HG02588 (cell line): ENCODE measurements at regions not wholly inside any gene's neighbourhood (a gene's known extent, or its start where the extent isn't known, plus 50 kb on each side); places are given as distances from the start of the nearest gene placed in this dataset.
"Not testable (repeated sequence)": the region's sequence is repeated elsewhere in the genome, so short reads cannot be mapped to it uniquely, and the experiment has no call there.

ENCODE experiments used
- ATAC-seq: cut with Tn5 transposase; IDR thresholded peaks from one replicate; pipeline ENCODE4 v1.9.1; 2021; ENCODE audit warnings: mild to moderate bottlenecking, moderate library complexity; ENCODE audit not compliant: unreplicated experiment

DNA sequence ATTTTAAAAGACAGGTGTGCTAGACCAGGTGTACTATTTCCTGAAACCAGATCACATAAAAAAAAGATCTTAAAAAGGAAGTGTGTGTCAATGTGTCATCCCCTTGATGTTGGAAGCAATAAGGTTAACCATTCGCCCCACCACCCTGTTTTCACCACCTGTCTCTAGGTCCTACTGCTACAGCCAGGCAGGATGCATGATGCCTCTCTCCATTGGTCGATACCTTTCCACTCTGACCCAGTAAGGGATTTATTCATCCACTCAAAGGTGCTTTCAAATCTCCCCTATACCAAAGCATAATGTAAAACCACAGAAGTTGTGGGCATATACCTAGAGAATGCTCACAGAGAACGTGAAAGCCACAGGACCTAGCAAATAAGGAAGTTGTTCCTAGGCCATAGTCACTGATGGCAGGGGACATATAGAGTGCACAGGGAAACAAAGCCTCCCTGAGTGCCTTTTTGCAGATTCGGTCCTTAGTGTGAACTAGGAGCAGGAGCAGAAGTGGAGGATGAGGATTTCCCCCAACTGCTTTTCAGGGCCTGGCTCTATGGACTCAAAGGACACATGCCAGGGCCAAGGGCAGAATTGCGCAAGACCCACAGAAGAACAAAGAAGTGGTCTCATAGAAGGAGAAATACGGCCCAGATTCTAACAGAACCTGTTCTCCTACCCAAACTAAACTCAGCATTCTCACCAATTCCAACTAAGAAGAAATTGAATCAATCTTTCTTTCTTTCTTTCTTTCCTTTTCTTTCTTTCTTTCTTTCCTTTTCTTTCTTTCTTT, 631.5 kb upstream of the NRP1 start:
- no peak for ATAC-seq

DNA sequence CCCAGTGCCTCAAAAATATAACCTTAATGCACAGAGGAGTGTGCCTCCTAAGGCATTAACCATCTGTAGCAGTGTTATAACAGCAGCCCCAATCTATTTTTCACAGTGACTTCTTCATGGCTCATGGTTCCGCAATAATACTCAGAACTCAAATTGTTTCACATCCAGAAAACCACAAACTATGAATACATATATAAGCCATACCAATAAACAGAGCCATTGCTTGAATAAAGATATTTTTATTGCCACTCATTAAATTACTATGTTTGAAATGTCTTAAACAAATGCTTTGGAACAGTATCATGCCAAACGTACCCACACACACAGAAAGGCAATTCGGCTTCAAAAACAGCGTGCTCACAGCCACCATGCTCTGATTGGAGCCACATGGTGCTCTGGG, 629.3 kb upstream of the NRP1 start:
- no peak for ATAC-seq

DNA sequence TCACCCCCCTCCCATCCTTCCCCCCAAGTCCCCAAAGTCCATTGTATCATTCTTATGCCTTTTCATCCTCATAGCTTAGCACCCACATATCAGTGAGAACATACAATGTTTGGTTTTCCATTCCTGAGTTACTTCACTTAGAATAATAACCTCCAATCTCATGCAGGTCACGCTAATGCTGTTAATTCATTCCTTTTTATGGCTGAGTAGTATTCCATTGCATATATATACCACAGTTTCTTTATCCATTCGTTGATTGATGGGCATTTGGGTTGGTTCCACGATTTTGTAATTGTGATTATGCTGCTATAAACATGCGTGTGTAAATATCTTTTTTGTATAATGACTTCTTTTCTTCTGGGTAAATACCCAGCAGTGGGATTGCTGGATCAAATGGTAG, 621.9 kb upstream of the NRP1 start:
- ATAC-seq = not testable (repeated sequence)

DNA sequence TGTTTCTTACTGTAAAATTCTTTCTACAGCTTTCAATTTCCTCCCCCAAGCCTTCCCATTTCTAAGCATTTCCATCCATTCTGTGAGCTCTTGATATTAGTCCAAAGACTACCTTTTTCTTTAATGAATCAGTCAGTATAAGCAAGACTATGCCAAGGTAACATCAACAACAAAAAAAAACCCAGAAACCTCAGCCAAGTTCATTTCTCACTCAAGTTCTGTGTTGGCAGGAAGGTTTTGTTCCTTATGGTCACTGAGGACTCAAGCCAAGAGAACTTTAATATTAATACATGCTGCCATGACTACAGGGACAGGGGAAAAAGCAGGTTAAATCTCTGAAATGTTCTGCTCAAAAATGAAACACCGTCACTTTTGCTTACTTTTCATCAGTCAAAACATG, 621.2 kb upstream of the NRP1 start:
- ATAC-seq = no peak

DNA sequence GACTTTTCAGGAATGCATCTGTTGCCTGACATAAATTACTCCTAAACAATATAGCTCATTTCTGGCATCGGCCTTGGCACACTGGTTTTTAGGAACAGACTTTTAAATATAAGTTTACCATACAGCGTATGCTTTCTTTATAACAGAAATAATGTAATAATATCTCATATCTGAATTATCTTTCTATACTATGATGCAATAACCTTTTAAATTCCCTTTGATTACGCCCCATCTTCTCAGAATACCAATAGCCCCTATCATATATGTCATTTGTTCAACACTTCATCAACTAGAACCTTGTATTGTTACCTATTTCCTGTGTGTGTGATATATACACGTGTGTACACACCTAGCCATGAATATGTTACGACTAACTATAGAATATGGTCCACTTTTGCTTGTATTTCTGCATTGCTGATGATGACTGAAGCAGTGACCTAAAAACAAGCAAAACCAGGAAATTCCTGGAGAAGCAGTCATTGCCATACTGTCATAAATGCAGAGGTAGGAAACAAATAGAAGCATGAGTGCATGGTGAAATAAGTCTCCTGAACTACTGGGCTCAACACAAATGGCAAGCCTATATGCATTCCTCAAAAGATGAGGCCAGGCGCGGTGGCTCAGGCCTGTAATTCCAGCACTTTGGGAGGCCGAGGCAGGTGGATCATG, 618.4 kb upstream of the NRP1 start:
- no peak for ATAC-seq

DNA sequence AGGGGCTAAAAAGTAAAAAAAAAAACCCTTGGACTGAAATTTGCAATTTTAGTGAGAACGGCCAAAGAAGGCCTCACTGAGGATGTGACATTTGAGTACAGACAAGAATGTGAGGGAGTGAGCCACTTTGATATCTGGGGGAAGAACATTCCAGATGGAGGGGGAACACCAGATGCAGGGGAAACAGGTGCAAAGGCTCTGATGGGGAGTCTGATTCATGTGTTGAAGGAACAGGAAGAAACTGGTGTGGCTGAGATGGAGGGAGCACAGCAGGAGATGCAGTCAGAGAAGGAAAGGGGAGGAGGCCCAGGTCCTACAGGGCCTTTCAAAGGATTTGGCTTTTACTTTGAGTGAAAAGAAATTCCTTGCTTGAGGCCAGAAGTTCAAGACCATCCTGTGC, 615.7 kb upstream of the NRP1 start:
- ATAC-seq = no peak

DNA sequence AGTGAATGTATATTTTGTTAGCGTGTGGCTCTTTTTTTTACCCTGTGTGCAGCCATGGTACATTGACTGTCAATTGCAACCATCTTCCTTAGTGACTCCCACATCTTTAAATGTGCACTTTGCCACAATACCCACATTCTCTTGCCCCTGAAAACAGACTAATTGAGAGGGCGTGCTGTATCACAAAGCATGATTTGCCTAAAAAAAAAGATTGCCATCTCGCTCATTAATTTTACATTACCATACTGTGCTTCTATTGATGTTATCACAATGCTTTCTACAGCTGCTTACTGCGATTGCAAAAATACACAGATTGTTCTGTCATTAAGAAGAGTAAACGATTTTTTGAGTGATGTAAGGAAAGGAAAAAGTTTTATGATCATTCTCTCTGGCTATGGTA, 613.1 kb upstream of the NRP1 start:
- no peak for ATAC-seq

DNA sequence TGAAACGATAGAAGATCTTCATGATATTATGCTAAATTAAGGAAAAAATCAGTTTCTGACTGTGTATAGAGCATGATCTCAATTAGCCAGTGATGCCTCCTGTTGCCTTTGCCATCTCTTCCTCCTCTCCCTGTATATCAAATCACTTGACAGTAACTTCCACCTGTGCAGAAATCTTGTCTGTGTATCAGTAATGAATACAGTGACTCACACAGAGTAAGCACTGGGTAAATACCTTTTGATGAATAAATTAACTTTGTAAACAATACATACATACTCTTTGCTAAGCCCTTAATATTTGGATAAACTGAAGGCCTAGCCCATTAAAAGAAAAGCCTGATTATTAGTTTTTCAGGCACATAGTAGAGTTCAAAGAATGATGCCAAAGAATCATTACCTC, 610.6 kb upstream of the NRP1 start:
- no peak for ATAC-seq

DNA sequence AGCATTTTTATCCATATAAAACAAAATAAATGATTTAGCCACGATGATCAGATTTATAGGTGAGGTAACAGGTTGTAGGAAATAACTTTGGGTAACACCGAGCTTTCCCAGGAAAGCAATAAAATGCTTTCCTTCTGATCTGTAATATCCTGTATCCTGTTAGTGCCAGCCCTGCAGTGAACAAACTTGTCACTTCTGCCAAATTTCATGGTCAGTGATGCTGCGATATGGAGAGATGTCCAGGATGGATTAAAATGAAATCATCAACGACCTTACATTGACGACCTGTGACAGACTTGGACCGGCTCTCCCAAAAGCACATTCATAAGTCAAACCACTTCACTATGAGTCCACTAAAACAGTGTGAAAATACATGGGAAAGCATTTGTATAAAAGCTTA, 608.0 kb upstream of the NRP1 start:
- ATAC-seq = no peak

DNA sequence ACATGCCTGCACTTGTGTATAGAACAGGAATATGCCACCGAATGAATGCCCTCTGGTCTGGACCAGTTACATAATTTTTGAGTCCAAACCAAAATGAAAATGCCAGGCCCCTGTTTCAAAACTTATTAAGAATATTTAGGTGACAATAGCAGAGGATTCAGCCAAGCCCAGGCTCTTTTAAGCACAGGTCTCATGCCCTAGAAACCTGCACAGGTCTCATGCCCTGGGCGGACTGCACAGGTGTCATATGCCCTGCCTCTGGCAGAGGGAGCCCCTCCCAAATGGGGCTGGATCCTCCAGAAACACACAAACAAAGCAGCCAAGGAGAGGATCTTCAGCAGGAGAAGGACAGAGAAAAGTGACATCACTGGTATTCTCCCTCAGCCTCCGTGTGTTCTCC, 605.4 kb upstream of the NRP1 start:
- no peak for ATAC-seq

DNA sequence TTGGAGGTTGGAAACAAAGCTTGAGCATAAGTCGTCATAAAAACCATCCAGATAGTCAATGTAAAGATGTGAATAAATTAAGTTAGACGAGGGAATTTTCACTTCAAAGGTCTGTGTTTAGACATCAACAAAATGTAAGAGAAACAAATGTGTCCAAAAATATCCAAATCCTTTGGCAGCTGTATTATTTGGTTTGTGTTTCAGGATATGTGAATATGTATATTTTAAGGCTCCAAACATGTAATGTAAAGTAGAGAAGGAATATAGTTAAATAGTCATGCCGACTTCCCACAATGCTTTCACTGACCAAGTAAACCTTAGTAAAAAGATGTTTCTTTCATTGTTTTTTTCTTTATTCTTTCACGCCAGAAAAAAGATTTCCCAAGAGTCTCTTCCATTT, 604.9 kb upstream of the NRP1 start:
- no peak for ATAC-seq

DNA sequence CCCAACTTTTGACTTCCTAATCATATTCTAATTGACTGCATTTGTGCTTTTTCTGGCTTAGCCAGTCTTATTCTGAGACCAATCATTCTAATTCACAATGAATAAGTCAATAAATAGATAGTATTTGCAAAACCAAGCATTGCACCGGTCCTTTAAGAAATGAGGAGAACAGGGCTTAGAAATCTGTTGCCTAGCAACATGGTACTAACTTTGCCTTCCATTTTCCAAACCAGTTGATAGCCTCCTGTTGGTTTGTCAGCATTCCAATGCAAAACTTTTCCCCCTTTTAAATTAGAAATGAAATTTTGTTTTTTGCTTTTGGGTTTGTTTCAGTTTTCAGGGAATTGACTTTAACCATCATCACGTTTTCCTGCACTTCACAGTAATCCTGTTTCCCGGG, 603.5 kb upstream of the NRP1 start:
- no peak for ATAC-seq

DNA sequence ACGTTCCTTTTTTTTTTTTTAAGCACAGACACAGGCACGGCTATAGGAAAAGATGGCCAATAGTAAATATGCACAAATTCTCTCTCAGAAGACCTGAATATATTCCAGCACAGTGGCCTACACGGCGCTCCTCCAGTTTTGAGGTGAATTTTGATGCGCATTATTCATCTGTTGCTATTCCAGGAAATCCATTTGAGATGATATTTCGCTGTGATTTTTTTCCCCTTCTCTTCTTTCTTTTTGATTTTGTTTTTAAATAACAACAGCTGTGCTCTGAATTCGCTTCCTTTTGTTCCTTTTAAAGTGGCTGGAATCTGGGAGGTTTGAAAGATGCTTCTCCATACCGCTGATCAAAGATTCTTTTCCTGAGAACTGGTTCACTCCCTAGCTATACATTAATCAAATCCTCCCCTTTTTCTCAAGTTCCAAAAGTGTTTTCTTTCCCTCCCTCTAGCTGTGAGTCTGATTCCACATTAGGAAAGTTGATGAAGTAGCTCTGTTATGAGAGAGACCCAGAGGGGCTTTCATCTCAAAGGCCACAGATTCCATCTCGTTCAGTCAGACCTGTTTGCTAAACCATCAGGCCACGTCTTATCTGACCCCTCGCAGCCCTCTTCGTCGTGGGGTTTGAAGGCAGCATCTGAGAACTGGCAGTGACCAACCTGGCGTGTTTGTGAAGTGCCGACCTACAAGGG, 602.7 kb upstream of the NRP1 start:
- ATAC-seq = no peak

DNA sequence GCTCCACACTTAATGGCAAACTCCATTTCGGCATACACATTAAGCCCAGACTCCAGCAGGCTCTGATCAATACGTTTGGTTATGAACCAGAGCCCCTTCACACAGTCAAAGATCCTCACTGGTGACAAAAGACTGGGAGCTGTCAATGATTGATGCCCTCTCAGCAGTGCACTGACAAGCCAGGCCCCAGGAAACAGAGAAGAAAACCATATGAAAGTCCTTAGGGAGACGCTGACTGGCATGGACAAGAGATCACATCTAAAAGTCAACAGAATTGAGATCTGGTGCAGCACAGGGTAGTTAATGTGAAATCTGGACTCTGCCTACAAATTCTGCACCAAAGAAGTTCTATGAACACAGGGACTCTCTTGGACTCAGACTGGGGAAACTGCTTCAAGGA, 600.9 kb upstream of the NRP1 start:
- no peak for ATAC-seq

DNA sequence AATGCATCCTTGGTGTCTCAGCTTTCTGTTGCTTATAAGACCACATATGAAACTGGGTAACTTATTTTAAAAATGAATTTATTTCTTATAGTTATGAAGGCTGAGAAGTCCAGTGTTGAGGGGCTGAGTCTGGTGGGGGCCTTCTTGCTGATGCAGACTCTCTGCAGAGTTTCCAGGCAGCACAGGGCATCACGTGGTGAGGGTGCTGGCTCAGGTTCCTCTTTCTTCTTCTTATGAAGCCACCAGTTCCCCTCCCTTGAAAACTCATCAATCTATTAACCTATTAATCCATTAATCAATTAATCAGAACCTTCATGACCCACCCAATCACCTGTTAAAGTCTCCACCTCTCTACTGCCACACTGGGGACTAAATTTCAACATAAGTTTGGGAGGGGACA, 595.6 kb upstream of the NRP1 start:
- ATAC-seq = no peak

DNA sequence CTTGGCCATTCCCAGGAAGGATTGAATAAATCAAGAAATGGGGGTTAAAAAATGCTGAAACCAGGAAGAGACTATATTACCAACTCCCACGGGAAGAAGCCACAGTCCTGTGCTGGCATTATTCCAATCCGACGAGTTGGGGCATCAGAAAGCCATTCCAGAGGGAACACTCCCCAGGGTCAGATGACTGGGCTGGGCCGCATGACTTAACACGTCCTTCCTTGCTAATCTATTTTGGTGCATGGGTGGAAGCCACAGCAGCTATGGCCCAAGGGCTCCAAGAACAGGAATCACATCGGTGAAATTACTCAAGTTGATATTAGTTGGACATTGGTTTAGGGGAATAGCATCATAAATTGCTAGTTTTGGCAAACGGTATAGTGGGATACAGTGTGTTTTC, 592.9 kb upstream of the NRP1 start:
- no peak for ATAC-seq

DNA sequence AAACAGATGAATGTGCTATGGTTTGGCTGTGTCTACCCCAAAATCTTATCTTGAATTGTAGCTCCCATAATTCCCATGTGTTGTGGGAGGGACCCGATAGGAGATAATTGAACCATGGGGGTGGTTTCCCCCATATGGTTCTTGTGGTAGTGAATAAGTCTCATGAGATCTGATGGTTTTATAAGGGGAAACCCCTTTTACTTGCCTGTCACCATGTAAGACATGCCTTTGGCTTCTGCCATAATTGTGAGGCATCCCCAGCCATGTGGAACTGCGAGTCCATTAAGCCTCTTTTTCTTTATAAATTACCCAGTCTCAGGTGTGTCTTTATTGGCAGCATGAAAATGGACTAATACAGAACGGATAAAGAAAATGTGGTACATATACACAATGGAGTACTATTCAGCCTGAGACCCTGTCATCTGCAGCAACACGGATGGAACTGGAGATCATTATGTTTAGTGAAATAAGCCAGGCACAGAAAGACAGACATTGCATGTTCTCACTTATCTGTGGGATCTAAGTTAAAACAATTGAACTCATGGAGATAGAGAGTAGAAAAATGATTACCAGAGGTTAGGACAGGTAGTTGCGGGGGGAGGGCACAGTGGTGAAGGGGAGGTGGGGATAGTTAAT, 587.6 kb upstream of the NRP1 start:
- ATAC-seq = no peak

DNA sequence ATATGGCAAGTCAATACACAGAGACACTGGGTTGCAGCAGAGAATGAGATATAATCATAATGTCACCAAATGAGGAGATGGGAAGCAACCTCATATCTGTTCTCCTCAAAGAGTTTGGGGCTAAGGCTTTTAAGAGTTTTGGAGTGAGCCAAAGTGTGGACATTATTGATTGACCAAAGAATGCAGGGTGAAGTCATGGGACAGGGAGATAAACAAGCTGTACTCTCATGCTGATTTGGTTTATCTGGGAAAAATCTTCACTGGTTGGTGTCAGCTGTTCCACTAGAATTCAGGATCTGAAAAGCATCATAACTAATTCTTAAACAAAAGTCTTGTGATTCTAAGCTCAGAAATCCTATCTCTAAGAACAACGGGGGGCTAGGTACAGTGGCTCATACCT, 585.9 kb upstream of the NRP1 start:
- no peak for ATAC-seq

DNA sequence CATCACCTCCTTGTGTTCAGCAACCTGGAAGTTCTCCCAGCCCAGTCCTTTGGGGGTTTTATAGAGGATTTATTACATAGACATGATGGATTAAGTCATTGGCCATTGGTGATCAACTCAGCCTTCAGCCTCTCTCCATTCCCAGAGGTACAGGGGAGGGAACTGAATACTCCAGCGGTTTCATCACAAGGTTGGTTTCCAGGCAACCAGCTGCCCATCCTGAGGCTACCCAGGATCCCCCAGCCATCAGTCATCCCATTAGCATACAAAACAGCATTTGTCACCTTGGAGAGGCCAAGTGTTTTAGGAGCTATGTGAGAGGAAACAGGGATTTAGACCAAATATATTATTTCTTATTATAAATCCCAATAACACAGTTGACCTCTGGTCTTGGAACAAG, 584.8 kb upstream of the NRP1 start:
- no peak for ATAC-seq

DNA sequence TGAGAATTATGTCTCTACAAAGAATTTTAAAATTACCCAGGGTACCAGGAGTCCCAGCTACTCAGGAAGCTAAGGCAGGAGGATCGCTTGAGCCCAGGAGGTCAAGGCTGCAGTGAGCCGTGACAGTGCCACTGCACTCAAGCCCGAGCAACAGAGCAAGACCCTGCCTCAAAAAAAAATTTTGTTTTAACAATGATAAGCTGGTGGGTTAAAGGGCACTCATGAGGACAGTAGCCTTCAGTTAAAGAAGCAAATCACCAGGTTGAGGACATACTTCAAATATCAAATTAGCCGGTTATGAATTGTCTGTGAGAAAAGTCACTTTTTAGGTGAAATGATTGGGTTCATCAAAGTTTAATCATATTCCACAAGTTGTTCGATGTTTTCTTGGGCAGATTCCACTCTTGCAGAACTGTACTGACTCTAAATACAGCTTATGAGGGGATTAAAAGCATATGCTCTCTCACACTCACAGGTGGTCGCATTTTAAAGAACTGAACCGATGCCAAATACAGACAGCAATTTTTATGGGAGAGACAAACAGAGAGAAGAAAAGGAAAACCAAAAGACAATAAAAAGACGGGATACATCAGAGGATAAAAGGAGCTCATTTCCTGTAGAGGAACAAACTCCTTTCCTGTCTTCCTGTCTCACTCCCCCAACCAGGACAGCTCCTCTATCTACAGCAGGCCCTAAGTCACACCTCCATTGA, 582.8 kb upstream of the NRP1 start:
- no peak for ATAC-seq

DNA sequence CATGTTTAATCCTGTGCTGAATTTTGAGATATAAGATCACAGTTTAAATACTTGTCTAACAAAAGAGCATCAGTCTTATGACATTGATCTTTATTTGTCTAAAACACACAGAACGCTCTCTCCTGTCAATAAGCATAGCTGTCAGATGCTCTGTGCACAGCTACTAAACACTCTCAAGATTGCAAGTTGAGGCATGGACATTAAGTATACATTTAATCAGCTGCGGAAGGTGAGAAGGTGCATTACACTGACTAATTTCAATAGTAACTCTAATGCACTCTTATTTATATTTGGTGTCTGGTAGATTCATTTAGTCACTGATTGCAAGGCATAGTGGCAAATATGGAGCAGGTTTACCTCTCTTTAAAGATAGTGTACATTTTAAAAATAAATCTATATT, 580.3 kb upstream of the NRP1 start:
- no peak for ATAC-seq
